ENCODE measurements at regions not wholly inside any gene's neighbourhood (a gene's known extent, or its start where the extent isn't known, plus 50 kb on each side); places are given as distances from the start of the nearest gene placed in this dataset.

- TF ChIP-seq NFIC (IDR thresholded peaks at IDR 0.05) = no peak
- no peak for TF ChIP-seq USF1 (IDR thresholded peaks at IDR 0.05)
- TF ChIP-seq TEAD4 (IDR thresholded peaks at IDR 0.05) = no peak
- no peak for TF ChIP-seq CREB1 (IDR thresholded peaks at IDR 0.05; ENCODE audit: low read depth)
- no peak for TF ChIP-seq CEBPB (IDR thresholded peaks at IDR 0.05)
- TF ChIP-seq REST (IDR thresholded peaks at IDR 0.05; ENCODE audit: low read depth) = no peak
- TF ChIP-seq YY1 (IDR thresholded peaks at IDR 0.05; ENCODE audit: low read depth) = no peak
- TF ChIP-seq TCF12 (IDR thresholded peaks at IDR 0.05; ENCODE audit: low read depth) = no peak
- TF ChIP-seq EGR1 (IDR thresholded peaks at IDR 0.05) = no peak
- TF ChIP-seq RAD21 (IDR thresholded peaks at IDR 0.05; ENCODE audit: low read depth) = no peak
- TF ChIP-seq MAX (IDR thresholded peaks at IDR 0.05) = no peak
- no peak for TF ChIP-seq FOXM1 (IDR thresholded peaks at IDR 0.05; ENCODE audit: borderline replicate concordance, low read depth)
- no peak for TF ChIP-seq EP300 (IDR thresholded peaks at IDR 0.05; ENCODE audit: borderline replicate concordance)
- no peak for TF ChIP-seq ZBTB7A (IDR thresholded peaks at IDR 0.05; ENCODE audit: low read depth)
- no peak for TF ChIP-seq TAF1 (IDR thresholded peaks at IDR 0.05; ENCODE audit: low read depth)
Measured at GRCh38 chr9:84207491-84207951, 133.0 kb downstream of the SLC28A3 start.

- TF ChIP-seq NFIC (IDR thresholded peaks at IDR 0.05) (no peak), RAD21 (IDR thresholded peaks at IDR 0.05; ENCODE audit: low read depth) (no peak), USF1 (IDR thresholded peaks at IDR 0.05) (no peak), YY1 (IDR thresholded peaks at IDR 0.05; ENCODE audit: low read depth) (no peak), EGR1 (IDR thresholded peaks at IDR 0.05) (no peak), MAX (IDR thresholded peaks at IDR 0.05) (no peak), FOXM1 (IDR thresholded peaks at IDR 0.05; ENCODE audit: borderline replicate concordance, low read depth) (no peak), TAF1 (IDR thresholded peaks at IDR 0.05; ENCODE audit: low read depth) (no peak), ZBTB7A (IDR thresholded peaks at IDR 0.05; ENCODE audit: low read depth) (no peak), REST (IDR thresholded peaks at IDR 0.05; ENCODE audit: low read depth) (no peak), TEAD4 (IDR thresholded peaks at IDR 0.05) (no peak)
Measured at GRCh38 chr9:84212246-84212645, 128.3 kb downstream of the SLC28A3 start.

GRCh38 chr9:84212982-84213381, 127.6 kb downstream of the SLC28A3 start:
- no peak for TF ChIP-seq CREB1 (IDR thresholded peaks at IDR 0.05; ENCODE audit: low read depth)
- no peak for TF ChIP-seq EP300 (IDR thresholded peaks at IDR 0.05; ENCODE audit: borderline replicate concordance)
- no peak for TF ChIP-seq USF1 (IDR thresholded peaks at IDR 0.05)
- no peak for TF ChIP-seq TAF1 (IDR thresholded peaks at IDR 0.05; ENCODE audit: low read depth)
- TF ChIP-seq YY1 (IDR thresholded peaks at IDR 0.05; ENCODE audit: low read depth) = no peak
- no peak for TF ChIP-seq FOXM1 (IDR thresholded peaks at IDR 0.05; ENCODE audit: borderline replicate concordance, low read depth)
- no peak for TF ChIP-seq RAD21 (IDR thresholded peaks at IDR 0.05; ENCODE audit: low read depth)
- TF ChIP-seq CEBPB (IDR thresholded peaks at IDR 0.05) = no peak
- TF ChIP-seq EGR1 (IDR thresholded peaks at IDR 0.05) = no peak
- TF ChIP-seq MAX (IDR thresholded peaks at IDR 0.05) = no peak
- no peak for TF ChIP-seq ZBTB7A (IDR thresholded peaks at IDR 0.05; ENCODE audit: low read depth)
- TF ChIP-seq REST (IDR thresholded peaks at IDR 0.05; ENCODE audit: low read depth) = no peak
- no peak for TF ChIP-seq NFIC (IDR thresholded peaks at IDR 0.05)
- TF ChIP-seq TCF12 (IDR thresholded peaks at IDR 0.05; ENCODE audit: low read depth) = no peak
- no peak for TF ChIP-seq TEAD4 (IDR thresholded peaks at IDR 0.05)

- TF ChIP-seq FOXM1 (IDR thresholded peaks at IDR 0.05; ENCODE audit: borderline replicate concordance, low read depth) (no peak), REST (IDR thresholded peaks at IDR 0.05; ENCODE audit: low read depth) (no peak), TAF1 (IDR thresholded peaks at IDR 0.05; ENCODE audit: low read depth) (no peak), CEBPB (IDR thresholded peaks at IDR 0.05) (no peak), RAD21 (IDR thresholded peaks at IDR 0.05; ENCODE audit: low read depth) (no peak), EGR1 (IDR thresholded peaks at IDR 0.05) (no peak), EP300 (IDR thresholded peaks at IDR 0.05; ENCODE audit: borderline replicate concordance) (no peak), TEAD4 (IDR thresholded peaks at IDR 0.05) (no peak), YY1 (IDR thresholded peaks at IDR 0.05; ENCODE audit: low read depth) (no peak), MAX (IDR thresholded peaks at IDR 0.05) (no peak), USF1 (IDR thresholded peaks at IDR 0.05) (no peak), ZBTB7A (IDR thresholded peaks at IDR 0.05; ENCODE audit: low read depth) (no peak), CREB1 (IDR thresholded peaks at IDR 0.05; ENCODE audit: low read depth) (no peak), NFIC (IDR thresholded peaks at IDR 0.05) (no peak), TCF12 (IDR thresholded peaks at IDR 0.05; ENCODE audit: low read depth) (no peak)
Measured at GRCh38 chr9:84216151-84216550, 124.4 kb downstream of the SLC28A3 start.
